Fibroblast of villous mesenchyme (primary cell): ENCODE measurements at regions not wholly inside any gene's neighbourhood (a gene's known extent, or its start where the extent isn't known, plus 50 kb on each side); places are given as distances from the start of the nearest gene placed in this dataset.

Source experiments
- DNase-seq: peaks from one replicate; pipeline ENCODE4 v3.0.0-alpha.2; 2010; ENCODE audit warnings: low read depth
- H3K4me3 ChIP-seq: 2 replicates; pipeline ENCODE4 v1.5.1; 2011; ENCODE audit warnings: low read depth, mild to moderate bottlenecking, low read length
- CTCF ChIP-seq: IDR thresholded peaks from 2 replicates; pipeline ENCODE4 v1.5.1; 2012; ENCODE audit warnings: low read depth, mild to moderate bottlenecking, low read length; ENCODE audit not compliant: insufficient read depth

- no peak for DNase-seq
- no peak for TF ChIP-seq CTCF
- H3K4me3 ChIP-seq, result no peak overlapping the region
Measured at GRCh38 chr1:36693161-36693525, 210.4 kb upstream of the CSF3R start.

GRCh38 chr1:36692465-36693160 is 209.9 kb upstream of the CSF3R start:
- no peak for DNase-seq
- no peak overlapping the region for H3K4me3 ChIP-seq
- no peak for TF ChIP-seq CTCF

- no peak overlapping the region for H3K4me3 ChIP-seq
- no peak for TF ChIP-seq CTCF
- no peak for DNase-seq
Measured at GRCh38 chr1:36691374-36691773, 208.7 kb upstream of the CSF3R start.

- no peak for TF ChIP-seq CTCF
- H3K4me3 ChIP-seq, result no peak overlapping the region
- DNase-seq, result no peak
Measured at GRCh38 chr1:36689992-36690391, 207.3 kb upstream of the CSF3R start.

- no peak for DNase-seq
- TF ChIP-seq CTCF, result no peak
- H3K4me3 ChIP-seq, result no peak overlapping the region
Measured at GRCh38 chr1:36687312-36687711, 204.6 kb upstream of the CSF3R start.

- DNase-seq, result no peak
- no peak for TF ChIP-seq CTCF
- H3K4me3 ChIP-seq, result no peak overlapping the region
Measured at GRCh38 chr1:36675931-36676562, 193.3 kb upstream of the CSF3R start.

- no peak for TF ChIP-seq CTCF
- H3K4me3 ChIP-seq, result no peak overlapping the region
- no peak for DNase-seq
Measured at GRCh38 chr1:36675106-36675505, 192.4 kb upstream of the CSF3R start.
